ENCODE measurements at regions not wholly inside any gene's neighbourhood (a gene's known extent, or its start where the extent isn't known, plus 50 kb on each side); places are given as distances from the start of the nearest gene placed in this dataset.

GRCh38 chr14:34266344-34266743, 195.7 kb downstream of the SPTSSA start:
- TF ChIP-seq, protein P1, sequence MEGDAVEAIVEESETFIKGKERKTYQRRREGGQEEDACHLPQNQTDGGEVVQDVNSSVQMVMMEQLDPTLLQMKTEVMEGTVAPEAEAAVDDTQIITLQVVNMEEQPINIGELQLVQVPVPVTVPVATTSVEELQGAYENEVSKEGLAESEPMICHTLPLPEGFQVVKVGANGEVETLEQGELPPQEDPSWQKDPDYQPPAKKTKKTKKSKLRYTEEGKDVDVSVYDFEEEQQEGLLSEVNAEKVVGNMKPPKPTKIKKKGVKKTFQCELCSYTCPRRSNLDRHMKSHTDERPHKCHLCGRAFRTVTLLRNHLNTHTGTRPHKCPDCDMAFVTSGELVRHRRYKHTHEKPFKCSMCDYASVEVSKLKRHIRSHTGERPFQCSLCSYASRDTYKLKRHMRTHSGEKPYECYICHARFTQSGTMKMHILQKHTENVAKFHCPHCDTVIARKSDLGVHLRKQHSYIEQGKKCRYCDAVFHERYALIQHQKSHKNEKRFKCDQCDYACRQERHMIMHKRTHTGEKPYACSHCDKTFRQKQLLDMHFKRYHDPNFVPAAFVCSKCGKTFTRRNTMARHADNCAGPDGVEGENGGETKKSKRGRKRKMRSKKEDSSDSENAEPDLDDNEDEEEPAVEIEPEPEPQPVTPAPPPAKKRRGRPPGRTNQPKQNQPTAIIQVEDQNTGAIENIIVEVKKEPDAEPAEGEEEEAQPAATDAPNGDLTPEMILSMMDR (IDR thresholded peaks at IDR 0.05) = no peak
- no peak for TF ChIP-seq EZH2 (IDR thresholded peaks at IDR 0.05)
